ENCODE measurements at regions not wholly inside any gene's neighbourhood (a gene's known extent, or its start where the extent isn't known, plus 50 kb on each side); places are given as distances from the start of the nearest gene placed in this dataset.

- H3K4me1 ChIP-seq (ENCODE audit: control insufficient read depth, insufficient read depth, low read length, poor library complexity, severe bottlenecking), result no peaks in the 10 kb centered on the region
- no peaks in the 10 kb centered on the region for H3K9me3 ChIP-seq (ENCODE audit: control insufficient read depth, low read length)
- no peak overlapping the region for H3K4me3 ChIP-seq (ENCODE audit: extremely low read depth, insufficient read depth, low read length, poor library complexity, severe bottlenecking)
- no peaks in the 10 kb centered on the region for H3K36me3 ChIP-seq (ENCODE audit: control insufficient read depth, insufficient read depth, low read length)
- no peak overlapping the region for H3K27ac ChIP-seq (ENCODE audit: low read depth, low read length, severe bottlenecking)
- no CpG with 5 or more reads among the region's 1 CpG for WGBS, 2 experiments (ENCODE audit: insufficient coverage in 2 of 2)
Measured at GRCh38 chr2:18659915-18660314, 70.5 kb upstream of the NT5C1B start.

- no CpG with 5 or more reads among the region's 2 CpGs for WGBS, 2 experiments (ENCODE audit: insufficient coverage in 2 of 2)
Measured at GRCh38 chr2:18656048-18656447, 66.7 kb upstream of the NT5C1B start.

GRCh38 chr2:18651842-18652774 lies 62.7 kb upstream of the NT5C1B start:
- Histone ChIP-seq H3K27ac (ENCODE audit: low read depth, low read length, severe bottlenecking) (no peak overlapping the region), H3K4me3 (ENCODE audit: extremely low read depth, insufficient read depth, low read length, poor library complexity, severe bottlenecking) (no peak overlapping the region), H3K4me1 (ENCODE audit: control insufficient read depth, insufficient read depth, low read length, poor library complexity, severe bottlenecking) (no peaks in the 10 kb centered on the region), H3K36me3 (ENCODE audit: control insufficient read depth, insufficient read depth, low read length) (no peaks in the 10 kb centered on the region), H3K9me3 (ENCODE audit: control insufficient read depth, low read length) (no peaks in the 10 kb centered on the region)
- 77 to 79% methylated on average over 2 of the region's 3 CpGs for WGBS, 2 experiments (ENCODE audit: insufficient coverage in 2 of 2)

More at GRCh38 chr2:18656048-18656447, 66.7 kb upstream of the NT5C1B start:
- Histone ChIP-seq H3K9me3 (ENCODE audit: control insufficient read depth, low read length) (no peaks in the 10 kb centered on the region), H3K4me3 (ENCODE audit: extremely low read depth, insufficient read depth, low read length, poor library complexity, severe bottlenecking) (no peak overlapping the region), H3K36me3 (ENCODE audit: control insufficient read depth, insufficient read depth, low read length) (no peaks in the 10 kb centered on the region), H3K4me1 (ENCODE audit: control insufficient read depth, insufficient read depth, low read length, poor library complexity, severe bottlenecking) (no peaks in the 10 kb centered on the region), H3K27ac (ENCODE audit: low read depth, low read length, severe bottlenecking) (no peak overlapping the region)

GRCh38 chr2:18650221-18650620 lies 60.9 kb upstream of the NT5C1B start:
- H3K27ac ChIP-seq (ENCODE audit: low read depth, low read length, severe bottlenecking), result no peak overlapping the region
- no peaks in the 10 kb centered on the region for H3K4me1 ChIP-seq (ENCODE audit: control insufficient read depth, insufficient read depth, low read length, poor library complexity, severe bottlenecking)
- H3K36me3 ChIP-seq (ENCODE audit: control insufficient read depth, insufficient read depth, low read length), result no peaks in the 10 kb centered on the region
- H3K9me3 ChIP-seq (ENCODE audit: control insufficient read depth, low read length), result no peaks in the 10 kb centered on the region
- WGBS, 2 experiments (ENCODE audit: insufficient coverage in 2 of 2), result 100% methylated on average over 1 of the region's 2 CpGs; no CpG with 5 or more reads in 1 of the 2 experiments
- no peak overlapping the region for H3K4me3 ChIP-seq (ENCODE audit: extremely low read depth, insufficient read depth, low read length, poor library complexity, severe bottlenecking)

- H3K4me1 ChIP-seq (ENCODE audit: control insufficient read depth, insufficient read depth, low read length, poor library complexity, severe bottlenecking), result no peaks in the 10 kb centered on the region
- no peaks in the 10 kb centered on the region for H3K36me3 ChIP-seq (ENCODE audit: control insufficient read depth, insufficient read depth, low read length)
- no peaks in the 10 kb centered on the region for H3K9me3 ChIP-seq (ENCODE audit: control insufficient read depth, low read length)
- no peak overlapping the region for H3K4me3 ChIP-seq (ENCODE audit: extremely low read depth, insufficient read depth, low read length, poor library complexity, severe bottlenecking)
- no CpG with 5 or more reads among the region's 1 CpG for WGBS, 2 experiments (ENCODE audit: insufficient coverage in 2 of 2)
- H3K27ac ChIP-seq (ENCODE audit: low read depth, low read length, severe bottlenecking), result no peak overlapping the region
Measured at GRCh38 chr2:18649502-18650135, 60.2 kb upstream of the NT5C1B start.

- Histone ChIP-seq H3K27ac (ENCODE audit: low read depth, low read length, severe bottlenecking) (no peak overlapping the region), H3K9me3 (ENCODE audit: control insufficient read depth, low read length) (no peaks in the 10 kb centered on the region), H3K36me3 (ENCODE audit: control insufficient read depth, insufficient read depth, low read length) (no peaks in the 10 kb centered on the region), H3K4me3 (ENCODE audit: extremely low read depth, insufficient read depth, low read length, poor library complexity, severe bottlenecking) (no peak overlapping the region), H3K4me1 (ENCODE audit: control insufficient read depth, insufficient read depth, low read length, poor library complexity, severe bottlenecking) (no peaks in the 10 kb centered on the region)
- WGBS, 2 experiments (ENCODE audit: insufficient coverage in 2 of 2), result 90 to 100% methylated on average over 1 to 2 of the region's 3 CpGs
Measured at GRCh38 chr2:18648161-18648560, 58.8 kb upstream of the NT5C1B start.

- Histone ChIP-seq H3K9me3 (ENCODE audit: control insufficient read depth, low read length) (no peaks in the 10 kb centered on the region), H3K4me3 (ENCODE audit: extremely low read depth, insufficient read depth, low read length, poor library complexity, severe bottlenecking) (no peak overlapping the region), H3K36me3 (ENCODE audit: control insufficient read depth, insufficient read depth, low read length) (no peaks in the 10 kb centered on the region), H3K27ac (ENCODE audit: low read depth, low read length, severe bottlenecking) (no peak overlapping the region), H3K4me1 (ENCODE audit: control insufficient read depth, insufficient read depth, low read length, poor library complexity, severe bottlenecking) (no peaks in the 10 kb centered on the region)
- 100% methylated on average over 1 of the region's 1 CpG; no CpG with 5 or more reads in 1 of the 2 experiments for WGBS, 2 experiments (ENCODE audit: insufficient coverage in 2 of 2)
Measured at GRCh38 chr2:18647731-18648130, 58.4 kb upstream of the NT5C1B start.

GRCh38 chr2:18645315-18645714 lies 55.9 kb upstream of the NT5C1B start:
- Histone ChIP-seq H3K9me3 (ENCODE audit: control insufficient read depth, low read length) (no peaks in the 10 kb centered on the region), H3K4me3 (ENCODE audit: extremely low read depth, insufficient read depth, low read length, poor library complexity, severe bottlenecking) (no peak overlapping the region), H3K4me1 (ENCODE audit: control insufficient read depth, insufficient read depth, low read length, poor library complexity, severe bottlenecking) (no peaks in the 10 kb centered on the region)

GRCh38 chr2:18644115-18644462 lies 54.7 kb upstream of the NT5C1B start:
- no peak overlapping the region for H3K4me3 ChIP-seq (ENCODE audit: extremely low read depth, insufficient read depth, low read length, poor library complexity, severe bottlenecking)
- no peak overlapping the region for H3K27ac ChIP-seq (ENCODE audit: low read depth, low read length, severe bottlenecking)
- no peaks in the 10 kb centered on the region for H3K4me1 ChIP-seq (ENCODE audit: control insufficient read depth, insufficient read depth, low read length, poor library complexity, severe bottlenecking)
- no peaks in the 10 kb centered on the region for H3K9me3 ChIP-seq (ENCODE audit: control insufficient read depth, low read length)
- no peaks in the 10 kb centered on the region for H3K36me3 ChIP-seq (ENCODE audit: control insufficient read depth, insufficient read depth, low read length)
- WGBS, 2 experiments (ENCODE audit: insufficient coverage in 2 of 2), result 100% methylated on average over 1 of the region's 2 CpGs; no CpG with 5 or more reads in 1 of the 2 experiments

More at GRCh38 chr2:18645315-18645714, 55.9 kb upstream of the NT5C1B start:
- no peaks in the 10 kb centered on the region for H3K36me3 ChIP-seq (ENCODE audit: control insufficient read depth, insufficient read depth, low read length)
- H3K27ac ChIP-seq (ENCODE audit: low read depth, low read length, severe bottlenecking), result no peak overlapping the region

- no peaks in the 10 kb centered on the region for H3K9me3 ChIP-seq (ENCODE audit: control insufficient read depth, low read length)
- H3K4me3 ChIP-seq (ENCODE audit: extremely low read depth, insufficient read depth, low read length, poor library complexity, severe bottlenecking), result no peak overlapping the region
- WGBS, 2 experiments (ENCODE audit: insufficient coverage in 2 of 2), result 87 to 89% methylated on average over 3 of the region's 5 CpGs
- H3K27ac ChIP-seq (ENCODE audit: low read depth, low read length, severe bottlenecking), result no peak overlapping the region
- H3K4me1 ChIP-seq (ENCODE audit: control insufficient read depth, insufficient read depth, low read length, poor library complexity, severe bottlenecking), result no peaks in the 10 kb centered on the region
- H3K36me3 ChIP-seq (ENCODE audit: control insufficient read depth, insufficient read depth, low read length), result no peaks in the 10 kb centered on the region
Measured at GRCh38 chr2:18643326-18644114, 54.2 kb upstream of the NT5C1B start.
